ENCODE measurements at regions not wholly inside any gene's neighbourhood (a gene's known extent, or its start where the extent isn't known, plus 50 kb on each side); places are given as distances from the start of the nearest gene placed in this dataset.

GRCh38 chr4:156606554-156607477, 364.8 kb downstream of the PDGFC start:
- Mint-ChIP-seq H3K27ac (no peak overlapping the region), H3K4me1 (no peaks in the 10 kb centered on the region), H3K9me3 (peaks cover 0 to 3% (median 1%) of the 10 kb centered on the region in 7 donors), H3K36me3 (no peaks in the 10 kb centered on the region), H3K27me3 (no peaks in the 10 kb centered on the region), H3K4me3 (no peak overlapping the region)
- DNase-seq, result no peak
- ATAC-seq (ENCODE audit: low read depth in 2 of 2), result no peak

DNA sequence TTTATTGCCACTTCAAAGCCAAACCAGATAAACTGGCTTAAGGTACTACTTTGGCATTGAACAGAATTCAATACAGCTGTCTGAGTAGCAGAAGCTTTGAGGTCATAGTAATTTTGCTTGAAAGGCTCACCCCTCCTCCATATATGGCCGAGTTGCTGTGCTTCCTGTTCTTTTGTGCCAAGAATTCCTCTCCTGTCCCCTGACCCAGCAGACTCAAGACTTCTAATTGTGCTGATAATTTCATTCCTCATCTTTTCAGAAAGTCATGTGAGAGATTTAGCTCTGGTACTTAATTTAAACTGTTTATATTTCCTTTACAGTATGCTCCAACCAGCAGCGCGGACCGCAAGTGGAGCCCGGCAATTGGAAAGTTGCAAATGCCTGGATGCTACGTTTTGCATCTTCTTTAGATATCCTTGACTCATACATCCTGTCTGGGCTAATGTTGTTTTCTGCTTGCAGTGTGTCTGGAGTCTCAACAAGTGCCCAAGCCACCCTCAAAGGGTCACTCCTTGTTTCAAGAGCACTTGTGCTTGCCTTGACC, 373.4 kb downstream of the PDGFC start:
- no peaks in the 10 kb centered on the region for H3K4me1 Mint-ChIP-seq
- DNase-seq (no peak), ATAC-seq (ENCODE audit: low read depth in 2 of 2) (no peak)
- H3K4me3 Mint-ChIP-seq, result no peak overlapping the region
- H3K27ac Mint-ChIP-seq, result no peak overlapping the region
- H3K9me3 Mint-ChIP-seq, result peaks cover 0 to 14% (median 0%) of the 10 kb centered on the region in 7 donors
- H3K36me3 Mint-ChIP-seq, result no peaks in the 10 kb centered on the region
- no peaks in the 10 kb centered on the region for H3K27me3 Mint-ChIP-seq

DNA sequence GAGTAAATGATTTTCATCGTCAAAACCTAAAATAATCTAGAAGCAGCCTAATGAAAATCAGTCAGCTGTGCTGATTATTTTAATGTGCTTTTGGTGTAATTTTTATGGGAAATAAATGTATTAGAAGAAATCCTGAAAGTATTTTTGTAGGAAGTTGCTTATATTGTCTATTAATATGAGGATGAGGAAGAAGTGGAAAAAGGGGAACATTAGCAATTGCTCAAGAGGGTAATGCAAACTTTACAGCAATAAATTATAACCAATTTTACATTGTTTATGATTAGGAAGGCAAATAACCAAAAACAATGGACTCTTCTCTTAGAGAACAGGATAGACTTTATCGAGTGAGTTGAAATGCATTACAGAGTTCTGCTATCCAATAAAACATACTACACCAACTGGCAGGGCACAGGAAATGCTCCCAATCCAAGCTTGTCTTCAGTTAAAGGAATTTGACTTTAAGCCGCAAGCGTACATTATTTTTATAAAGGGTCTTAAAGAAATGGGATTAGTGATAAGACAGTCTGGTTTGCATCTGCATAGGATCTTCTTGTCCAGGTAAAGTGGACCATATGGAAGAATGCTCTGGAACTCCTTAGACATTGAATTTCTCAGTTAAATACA, 374.8 kb downstream of the PDGFC start:
- Mint-ChIP-seq H3K27ac (no peak overlapping the region), H3K4me1 (no peaks in the 10 kb centered on the region), H3K27me3 (no peaks in the 10 kb centered on the region), H3K36me3 (no peaks in the 10 kb centered on the region), H3K4me3 (no peak overlapping the region), H3K9me3 (peaks cover 0 to 12% (median 3%) of the 10 kb centered on the region in 7 donors)
- ATAC-seq (ENCODE audit: low read depth in 2 of 2), result no peak
- DNase-seq, result no peak

GRCh38 chr4:156596026-156596425, 375.6 kb downstream of the PDGFC start:
- Mint-ChIP-seq H3K9me3 (peaks cover 0 to 7% (median 3%) of the 10 kb centered on the region in 7 donors), H3K4me3 (no peak overlapping the region), H3K36me3 (no peaks in the 10 kb centered on the region), H3K27ac (no peak overlapping the region), H3K4me1 (no peaks in the 10 kb centered on the region), H3K27me3 (no peaks in the 10 kb centered on the region)
- ATAC-seq (ENCODE audit: low read depth in 2 of 2), result no peak
- DNase-seq, result no peak

DNA sequence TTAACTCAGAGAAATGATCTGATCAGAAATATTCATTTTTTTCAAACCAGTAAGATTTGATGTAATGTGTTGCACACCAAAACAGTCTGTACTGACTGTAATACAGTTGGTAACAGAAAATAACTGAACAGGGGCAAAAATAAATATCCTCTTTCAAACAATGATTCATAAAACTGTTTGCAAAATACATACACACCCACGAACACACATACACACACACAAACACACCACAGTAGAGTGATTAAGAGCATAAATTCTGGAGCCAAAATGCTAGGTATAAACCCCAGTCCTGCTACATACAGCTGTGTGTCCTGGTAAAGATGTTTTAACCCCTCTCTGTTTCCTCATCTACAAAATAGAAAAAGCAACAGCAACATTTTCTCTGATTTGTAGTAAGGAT, 376.6 kb downstream of the PDGFC start:
- Mint-ChIP-seq H3K4me3 (no peak overlapping the region), H3K9me3 (peaks cover 0 to 5% (median 2%) of the 10 kb centered on the region in 7 donors), H3K27me3 (no peaks in the 10 kb centered on the region), H3K36me3 (no peaks in the 10 kb centered on the region), H3K4me1 (no peaks in the 10 kb centered on the region), H3K27ac (no peak overlapping the region)
- ATAC-seq (ENCODE audit: low read depth in 2 of 2) (no peak), DNase-seq (no peak)

DNA sequence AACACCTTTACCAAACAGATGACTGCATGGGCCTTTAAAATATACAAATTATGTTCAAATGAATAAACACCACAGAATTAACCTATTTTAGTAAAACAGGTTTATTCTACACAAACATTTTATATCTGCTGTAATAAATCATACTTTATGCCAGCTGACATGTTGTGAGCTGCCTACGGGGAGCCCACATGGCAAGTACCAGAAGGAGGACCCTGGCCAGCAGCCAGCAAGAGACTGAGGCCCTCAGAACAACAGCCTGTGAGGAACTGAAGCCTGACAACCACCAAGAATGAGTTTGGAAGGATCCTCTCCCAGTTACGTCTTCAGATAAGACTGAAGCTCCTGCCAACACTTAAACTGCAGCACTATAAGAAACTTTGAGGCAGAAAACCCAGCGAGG, 377.0 kb downstream of the PDGFC start:
- H3K27ac Mint-ChIP-seq, result no peak overlapping the region

DNA sequence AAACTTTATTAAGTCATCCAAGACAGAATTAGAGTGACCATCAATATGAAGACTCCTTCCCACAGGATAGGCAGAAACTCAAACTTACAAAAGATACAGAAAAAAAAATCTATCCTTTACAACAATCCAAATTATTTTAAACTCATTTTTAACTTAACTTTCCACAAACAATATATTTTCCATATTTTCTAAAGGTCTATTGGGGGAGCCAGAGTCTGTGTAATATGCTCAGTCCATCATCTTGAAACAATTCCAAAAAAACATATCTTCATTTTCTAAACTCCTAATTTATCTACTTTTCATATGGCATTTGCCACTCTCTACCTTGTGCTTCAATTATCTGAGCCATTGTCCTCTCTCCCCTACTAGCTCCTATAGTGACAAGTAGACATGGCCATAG, 378.1 kb downstream of the PDGFC start:
- no peaks in the 10 kb centered on the region for H3K36me3 Mint-ChIP-seq
- H3K27me3 Mint-ChIP-seq, result no peaks in the 10 kb centered on the region
- no peak for ATAC-seq (ENCODE audit: low read depth in 2 of 2)
- no peaks in the 10 kb centered on the region for H3K4me1 Mint-ChIP-seq
- peaks cover 0 to 5% (median 0%) of the 10 kb centered on the region in 7 donors for H3K9me3 Mint-ChIP-seq
- DNase-seq, result no peak
- H3K4me3 Mint-ChIP-seq, result no peak overlapping the region
- H3K27ac Mint-ChIP-seq, result no peak overlapping the region

More for the DNA sequence above, 377.0 kb downstream of the PDGFC start:
- Mint-ChIP-seq H3K36me3 (no peaks in the 10 kb centered on the region), H3K4me1 (no peaks in the 10 kb centered on the region), H3K9me3 (peaks cover 0 to 5% (median 2%) of the 10 kb centered on the region in 7 donors), H3K4me3 (no peak overlapping the region), H3K27me3 (no peaks in the 10 kb centered on the region)
- DNase-seq (no peak), ATAC-seq (ENCODE audit: low read depth in 2 of 2) (no peak)

DNA sequence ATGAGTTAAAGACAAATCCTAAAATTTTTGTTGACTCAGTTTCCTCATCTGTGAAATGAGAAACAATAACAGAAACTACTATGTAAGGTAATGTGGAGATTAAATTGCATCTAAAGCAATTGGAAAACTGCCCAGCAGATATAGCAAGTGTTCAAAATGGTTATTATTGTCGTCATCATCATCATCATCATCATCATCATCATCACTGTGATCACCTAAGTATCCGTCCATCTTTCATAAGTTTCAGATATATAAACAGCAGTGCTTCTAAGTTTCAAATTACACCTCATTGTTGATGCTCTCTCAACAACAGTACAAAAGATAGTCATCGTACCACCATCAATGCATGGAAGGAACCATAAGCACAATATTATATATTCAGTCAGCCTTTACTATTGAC, 379.9 kb downstream of the PDGFC start:
- no peaks in the 10 kb centered on the region for H3K36me3 Mint-ChIP-seq

GRCh38 chr4:156584100-156584499, 387.5 kb downstream of the PDGFC start:
- H3K27me3 Mint-ChIP-seq, result no peaks in the 10 kb centered on the region
- H3K36me3 Mint-ChIP-seq, result no peaks in the 10 kb centered on the region
- H3K9me3 Mint-ChIP-seq, result peaks cover 0 to 4% (median 0%) of the 10 kb centered on the region in 7 donors
- no peak overlapping the region for H3K27ac Mint-ChIP-seq
- H3K4me3 Mint-ChIP-seq, result no peak overlapping the region
- ATAC-seq (ENCODE audit: low read depth in 2 of 2) (no peak), DNase-seq (no peak)
- H3K4me1 Mint-ChIP-seq, result no peaks in the 10 kb centered on the region

More for the DNA sequence above, 379.9 kb downstream of the PDGFC start:
- no peaks in the 10 kb centered on the region for H3K27me3 Mint-ChIP-seq
- H3K4me3 Mint-ChIP-seq, result no peak overlapping the region
- ATAC-seq (ENCODE audit: low read depth in 2 of 2) (no peak), DNase-seq (no peak)
- H3K9me3 Mint-ChIP-seq, result peaks cover 0 to 5% (median 0%) of the 10 kb centered on the region in 7 donors
- H3K27ac Mint-ChIP-seq, result no peak overlapping the region
- no peaks in the 10 kb centered on the region for H3K4me1 Mint-ChIP-seq

GRCh38 chr4:156583265-156583664, 388.3 kb downstream of the PDGFC start:
- Mint-ChIP-seq H3K9me3 (peaks cover 0 to 4% (median 0%) of the 10 kb centered on the region in 7 donors), H3K27me3 (no peaks in the 10 kb centered on the region), H3K36me3 (no peaks in the 10 kb centered on the region), H3K27ac (no peak overlapping the region), H3K4me3 (no peak overlapping the region), H3K4me1 (no peaks in the 10 kb centered on the region)
- DNase-seq, result no peak
- ATAC-seq (ENCODE audit: low read depth in 2 of 2), result no peak

GRCh38 chr4:156581282-156582063, 390.1 kb downstream of the PDGFC start:
- DNase-seq (no peak), ATAC-seq (ENCODE audit: low read depth in 2 of 2) (no peak)
- Mint-ChIP-seq H3K27ac (no peak overlapping the region), H3K4me3 (no peak overlapping the region), H3K4me1 (no peaks in the 10 kb centered on the region), H3K36me3 (no peaks in the 10 kb centered on the region), H3K27me3 (no peaks in the 10 kb centered on the region), H3K9me3 (peaks cover 0 to 4% (median 0%) of the 10 kb centered on the region in 7 donors)

DNA sequence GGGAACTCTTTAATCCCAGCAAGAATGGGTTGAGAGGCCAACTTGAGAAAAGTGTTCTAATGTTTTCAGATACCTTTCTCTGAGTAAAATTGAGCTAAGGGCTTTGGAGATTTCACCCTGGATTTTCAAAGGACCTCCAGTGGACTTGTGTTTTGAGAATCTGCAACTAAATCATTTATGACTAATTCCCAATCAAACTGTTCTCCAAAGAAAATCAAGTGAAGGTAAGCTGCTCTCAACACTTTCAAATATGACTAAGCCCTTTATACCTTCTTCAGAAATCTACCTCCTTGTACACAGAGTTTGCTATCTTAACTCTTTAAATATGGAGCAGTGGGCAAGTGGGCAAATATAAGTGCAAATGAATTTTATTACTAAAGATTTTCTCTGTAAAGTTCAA, 392.9 kb downstream of the PDGFC start:
- Mint-ChIP-seq H3K27me3 (no peaks in the 10 kb centered on the region), H3K36me3 (no peaks in the 10 kb centered on the region), H3K9me3 (peaks cover 0 to 4% (median 0%) of the 10 kb centered on the region in 7 donors), H3K27ac (no peak overlapping the region), H3K4me1 (no peaks in the 10 kb centered on the region), H3K4me3 (no peak overlapping the region)
- no peak for DNase-seq
- ATAC-seq (ENCODE audit: low read depth in 2 of 2), result no peak

DNA sequence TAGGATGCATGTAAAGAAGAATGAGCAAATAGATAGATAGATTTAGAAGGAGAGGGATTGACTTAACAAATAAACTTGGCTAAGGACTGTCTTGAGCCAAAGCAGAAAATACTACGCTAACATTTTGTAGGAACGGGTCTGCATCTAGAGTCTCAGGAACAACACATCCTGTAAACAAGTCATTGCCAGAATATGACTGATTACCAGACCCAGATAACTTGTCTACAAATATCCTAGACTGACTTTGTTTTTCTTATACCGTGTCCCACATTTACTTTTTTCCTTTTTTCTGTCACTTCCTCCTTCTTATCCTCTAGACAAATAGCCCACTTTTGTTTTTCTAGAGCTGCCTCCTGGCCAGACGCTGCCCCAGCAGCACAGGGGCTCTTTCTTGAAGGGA, 393.6 kb downstream of the PDGFC start:
- no peak for ATAC-seq (ENCODE audit: low read depth in 2 of 2)

More for the DNA sequence above, 393.6 kb downstream of the PDGFC start:
- no peak overlapping the region for H3K27ac Mint-ChIP-seq
- no peaks in the 10 kb centered on the region for H3K4me1 Mint-ChIP-seq
- peaks cover 0 to 4% (median 0%) of the 10 kb centered on the region in 7 donors for H3K9me3 Mint-ChIP-seq
- no peaks in the 10 kb centered on the region for H3K27me3 Mint-ChIP-seq
- no peaks in the 10 kb centered on the region for H3K36me3 Mint-ChIP-seq
- H3K4me3 Mint-ChIP-seq, result no peak overlapping the region
- DNase-seq, result no peak

All from naive B cell (primary cell).